ENCODE measurements at regions not wholly inside any gene's neighbourhood (a gene's known extent, or its start where the extent isn't known, plus 50 kb on each side); places are given as distances from the start of the nearest gene placed in this dataset.

- DNase-seq (ENCODE audit: low read depth, low spot score): no peak
- Histone ChIP-seq H3K27ac (ENCODE audit: insufficient read depth, low read depth, low read length) (no peak overlapping the region), H2AFZ (ENCODE audit: low read depth, low read length) (no peak overlapping the region), H3K79me2 (ENCODE audit: control insufficient read depth, insufficient read depth, low read length) (no peaks in the 10 kb centered on the region), H3K4me1 (ENCODE audit: control insufficient read depth, extremely low read depth, insufficient read depth, low read length) (peaks cover 6% of the 10 kb centered on the region), H3K4me2 (ENCODE audit: insufficient read depth, low read length) (no peak overlapping the region), H3K9me3 (replicated peaks; ENCODE audit: control insufficient read depth, insufficient read depth, low read length) (no peaks in the 10 kb centered on the region), H3K4me3 (replicated peaks in 1 of 3; ENCODE audit: insufficient read depth in 1 of 3, low read depth in 1 of 3, low read length in 3 of 3) (no peak overlapping the region), H4K20me1 (replicated peaks; ENCODE audit: control insufficient read depth, extremely low read depth, insufficient read depth, low read length) (no peaks in the 10 kb centered on the region), H3K27me3 (ENCODE audit: control insufficient read depth in 2 of 2, insufficient read depth in 2 of 2, low read length in 2 of 2) (no peaks in the 10 kb centered on the region), H3K9me1 (replicated peaks; ENCODE audit: control insufficient read depth, extremely low read depth, insufficient read depth, low read length) (no peaks in the 10 kb centered on the region), H3K9ac (replicated peaks; ENCODE audit: extremely low read depth, insufficient read depth, low read length) (no peak overlapping the region), H3K36me3 (ENCODE audit: control insufficient read depth in 2 of 2, extremely low read depth in 1 of 2, insufficient read depth in 2 of 2, low read length in 2 of 2) (no peaks in the 10 kb centered on the region)
- intact Hi-C loops (cut with micrococcal nuclease): no loop called here
- BruUV-seq (replicated peaks): no TSS peak
- no peak for FAIRE-seq
- ChIA-PET POLR2A (no interaction called here), CTCF (no interaction called here)
- TF ChIP-seq JUN (IDR thresholded peaks at IDR 0.05; ENCODE audit: borderline replicate concordance, insufficient read depth, insufficient read length, low read depth) (no peak), MAX (IDR thresholded peaks at IDR 0.05; ENCODE audit: insufficient read depth, insufficient read length) (no peak), CTCF (IDR thresholded peaks at IDR 0.05; ENCODE audit: extremely low read depth in 1 of 2, insufficient read depth in 1 of 2, low read depth in 1 of 2, low read length in 2 of 2) (no peak), EZH2 (IDR thresholded peaks at IDR 0.05; ENCODE audit: borderline replicate concordance, low read depth, low read length, severe bottlenecking) (no peak), POLR2A (IDR thresholded peaks at IDR 0.05; ENCODE audit: low read depth, low read length) (no peak), FOS (IDR thresholded peaks at IDR 0.05; ENCODE audit: borderline replicate concordance, insufficient read depth, low read length) (no peak), POLR2AphosphoS5 (IDR thresholded peaks at IDR 0.05; ENCODE audit: insufficient read depth, low read depth, low read length) (no peak), MYC (IDR thresholded peaks at IDR 0.05; ENCODE audit: low read depth, low read length) (no peak), GATA2 (IDR thresholded peaks at IDR 0.05; ENCODE audit: insufficient read depth, insufficient read length, low read depth, low read length) (no peak)
- dilution Hi-C loops (cut with MboI; ENCODE audit: extremely low pct_ligation_motif_present, low sequenced_read_pairs): no loop called here
Measured at GRCh38 chr4:110850461-110851442, 227.9 kb upstream of the PITX2 start.

All from endothelial cell of umbilical vein (primary cell).